Neural progenitor cell (in vitro differentiated cells): ENCODE measurements at regions not wholly inside any gene's neighbourhood (a gene's known extent, or its start where the extent isn't known, plus 50 kb on each side); places are given as distances from the start of the nearest gene placed in this dataset.

Source experiments
- CTCF ChIP-seq: fragments of 200-600 bp; sonication (generic); IDR thresholded peaks from 2 replicates; pipeline ENCODE4 v1.5.1; 2017; ENCODE audit warnings: antibody characterized with exemption, mild to moderate bottlenecking
- EZH2 ChIP-seq: fragments of 200-600 bp; sonication (generic); IDR thresholded peaks from 2 replicates; pipeline ENCODE4 v1.6.1; 2017; ENCODE audit warnings: antibody characterized with exemption, mild to moderate bottlenecking, moderate library complexity
- EZH2phosphoT487 ChIP-seq: fragments of 200-600 bp; sonication (generic); IDR thresholded peaks from 2 replicates; pipeline ENCODE4 v1.6.1; 2017; ENCODE audit warnings: antibody characterized with exemption

DNA sequence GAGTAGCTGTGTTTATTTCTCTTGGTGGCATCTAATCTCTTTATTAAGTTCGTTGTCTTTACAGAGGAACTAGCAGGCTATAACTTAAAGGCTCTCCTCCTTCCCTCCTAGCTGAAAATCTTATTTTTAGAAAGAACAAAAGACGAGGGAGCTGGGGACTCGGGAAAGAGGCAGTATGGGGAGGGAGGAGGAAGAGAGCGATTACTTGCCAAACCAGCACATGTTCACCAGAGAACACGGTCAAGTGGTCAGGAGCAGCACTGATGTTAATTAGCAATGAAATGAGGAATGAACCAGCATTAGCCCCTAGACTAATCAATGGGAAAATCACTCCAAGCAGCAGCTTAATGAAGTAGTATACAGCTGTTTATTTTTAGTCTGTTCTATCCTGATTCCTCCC lies 171.3 kb upstream of the ESRRG start:
- TF ChIP-seq CTCF, result no peak
- TF ChIP-seq EZH2, result no peak
- no peak for TF ChIP-seq EZH2phosphoT487
